Astrocyte (in vitro differentiated cells and primary cell): ENCODE measurements at regions not wholly inside any gene's neighbourhood (a gene's known extent, or its start where the extent isn't known, plus 50 kb on each side); places are given as distances from the start of the nearest gene placed in this dataset.

Experiments
- EZH2 ChIP-seq: IDR thresholded peaks from 2 replicates; pipeline ENCODE4 v1.6.1; 2012; ENCODE audit warnings: mild to moderate bottlenecking, low read length, inconsistent platforms; ENCODE audit not compliant: insufficient read depth
- TF ChIP-seq, protein P1 (sequence below): IDR thresholded peaks from 2 replicates; pipeline ENCODE4 v1.5.1; 2011; ENCODE audit warnings: low read depth, mild to moderate bottlenecking, inconsistent platforms, low read length, moderate library complexity; ENCODE audit not compliant: insufficient read depth

DNA sequence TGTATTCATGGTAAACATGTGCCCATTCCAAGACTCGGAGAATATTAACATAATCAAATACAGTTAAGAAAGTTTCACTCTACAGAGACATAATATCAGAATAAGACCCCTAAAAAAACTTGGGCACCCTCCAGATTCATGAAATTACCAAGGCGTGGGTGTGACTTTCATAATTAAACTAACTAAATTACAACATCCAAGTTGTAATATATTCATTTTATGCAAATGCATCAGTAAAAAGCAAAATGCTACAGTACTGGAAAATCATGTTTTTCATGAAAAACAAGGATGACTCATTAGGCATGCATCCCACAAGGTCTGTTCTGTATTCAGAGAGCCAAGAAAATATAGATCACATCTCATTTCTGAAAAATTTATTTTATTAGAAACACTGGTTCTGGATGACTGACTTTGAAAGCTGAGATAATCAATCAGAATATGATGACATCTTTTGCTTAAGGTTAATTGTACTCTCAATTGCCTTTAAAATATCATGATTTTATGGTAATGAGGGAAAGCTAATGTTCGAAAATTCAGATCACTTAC is 248.8 kb upstream of the SMIM30 start:
- TF ChIP-seq, protein P1, sequence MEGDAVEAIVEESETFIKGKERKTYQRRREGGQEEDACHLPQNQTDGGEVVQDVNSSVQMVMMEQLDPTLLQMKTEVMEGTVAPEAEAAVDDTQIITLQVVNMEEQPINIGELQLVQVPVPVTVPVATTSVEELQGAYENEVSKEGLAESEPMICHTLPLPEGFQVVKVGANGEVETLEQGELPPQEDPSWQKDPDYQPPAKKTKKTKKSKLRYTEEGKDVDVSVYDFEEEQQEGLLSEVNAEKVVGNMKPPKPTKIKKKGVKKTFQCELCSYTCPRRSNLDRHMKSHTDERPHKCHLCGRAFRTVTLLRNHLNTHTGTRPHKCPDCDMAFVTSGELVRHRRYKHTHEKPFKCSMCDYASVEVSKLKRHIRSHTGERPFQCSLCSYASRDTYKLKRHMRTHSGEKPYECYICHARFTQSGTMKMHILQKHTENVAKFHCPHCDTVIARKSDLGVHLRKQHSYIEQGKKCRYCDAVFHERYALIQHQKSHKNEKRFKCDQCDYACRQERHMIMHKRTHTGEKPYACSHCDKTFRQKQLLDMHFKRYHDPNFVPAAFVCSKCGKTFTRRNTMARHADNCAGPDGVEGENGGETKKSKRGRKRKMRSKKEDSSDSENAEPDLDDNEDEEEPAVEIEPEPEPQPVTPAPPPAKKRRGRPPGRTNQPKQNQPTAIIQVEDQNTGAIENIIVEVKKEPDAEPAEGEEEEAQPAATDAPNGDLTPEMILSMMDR: no peak
- TF ChIP-seq EZH2: no peak
